Osteoblast (primary cell): ENCODE measurements at regions not wholly inside any gene's neighbourhood (a gene's known extent, or its start where the extent isn't known, plus 50 kb on each side); places are given as distances from the start of the nearest gene placed in this dataset.

ENCODE experiments used
- DNase-seq: peaks from one replicate; pipeline ENCODE4 v3.0.0; 2011; ENCODE audit warnings: low spot score, mixed read lengths; ENCODE audit not compliant: insufficient read length; ENCODE audit errors: missing footprints
- H2AFZ ChIP-seq: 2 replicates; pipeline ENCODE4 v1.6.0; 2011; ENCODE audit warnings: mild to moderate bottlenecking, low read length
- H3K27ac ChIP-seq: 2 replicates; pipeline ENCODE4 v1.5.1; 2011; ENCODE audit warnings: mild to moderate bottlenecking, low read depth, low read length, moderate library complexity
- H3K27me3 ChIP-seq: 2 replicates; pipeline ENCODE4 v1.6.0; 2012; ENCODE audit warnings: mild to moderate bottlenecking, control low read depth, inconsistent platforms, low read length, moderate library complexity; ENCODE audit not compliant: insufficient read depth
- H3K36me3 ChIP-seq: 2 replicates; pipeline ENCODE4 v1.5.1; 2011; ENCODE audit warnings: mild to moderate bottlenecking, low read length, control low read depth, moderate library complexity; ENCODE audit not compliant: insufficient read depth
- H3K4me1 ChIP-seq: 2 replicates; pipeline ENCODE4 v1.5.1; 2011; ENCODE audit warnings: mild to moderate bottlenecking, low read length, control low read depth, moderate library complexity; ENCODE audit not compliant: insufficient read depth
- H3K4me2 ChIP-seq: 2 replicates; pipeline ENCODE4 v1.6.0; 2011; ENCODE audit warnings: mild to moderate bottlenecking, low read length; ENCODE audit not compliant: insufficient read depth
- H3K4me3 ChIP-seq: fragments of 200-600 bp; sonication (generic); 3 replicates; pipeline ENCODE4 v1.5.1; 2012; ENCODE audit warnings: mild to moderate bottlenecking, low read length, inconsistent platforms; ENCODE audit not compliant: insufficient read depth
- H3K79me2 ChIP-seq: 2 replicates; pipeline ENCODE4 v1.6.0; 2012; ENCODE audit warnings: mild to moderate bottlenecking, low read length, control low read depth, inconsistent platforms; ENCODE audit not compliant: insufficient read depth
- H3K9me3 ChIP-seq: 2 replicates; pipeline ENCODE4 v1.5.1; 2011; ENCODE audit warnings: low read depth, low read length, control low read depth
- H4K20me1 ChIP-seq: 2 replicates; pipeline ENCODE4 v1.6.0; 2012; ENCODE audit warnings: mild to moderate bottlenecking, low read length, control low read depth; ENCODE audit not compliant: insufficient read depth
- CTCF ChIP-seq: IDR thresholded peaks from 2 replicates; pipeline ENCODE4 v1.5.1; 2011; ENCODE audit warnings: mild to moderate bottlenecking, low read depth, low read length, moderate library complexity; ENCODE audit errors: extremely low read depth

GRCh38 chr11:22433094-22433455 lies 94.9 kb downstream of the SLC17A6 start:
- Histone ChIP-seq H3K4me1 (no peaks in the 10 kb centered on the region), H3K4me2 (peak overlapping the region; percentile 25), H2AFZ (peak overlapping the region; percentile 32), H3K4me3 (peak overlapping the region; percentile 60), H3K79me2 (no peaks in the 10 kb centered on the region), H3K27ac (no peak overlapping the region), H3K36me3 (no peaks in the 10 kb centered on the region), H4K20me1 (no peaks in the 10 kb centered on the region), H3K9me3 (no peaks in the 10 kb centered on the region), H3K27me3 (no peaks in the 10 kb centered on the region)
- DNase-seq: no peak
- no peak for TF ChIP-seq CTCF

GRCh38 chr11:22432291-22433093 lies 94.3 kb downstream of the SLC17A6 start:
- Histone ChIP-seq H3K4me3 (peak overlapping the region; percentile 60), H3K9me3 (no peaks in the 10 kb centered on the region), H3K79me2 (no peaks in the 10 kb centered on the region), H3K4me1 (no peaks in the 10 kb centered on the region), H2AFZ (peak overlapping the region; percentile 32), H3K27ac (no peak overlapping the region), H3K27me3 (no peaks in the 10 kb centered on the region), H4K20me1 (no peaks in the 10 kb centered on the region), H3K36me3 (no peaks in the 10 kb centered on the region), H3K4me2 (peak overlapping the region; percentile 25)
- no peak for DNase-seq
- TF ChIP-seq CTCF: no peak

GRCh38 chr11:22431106-22431505 lies 92.9 kb downstream of the SLC17A6 start:
- H3K27me3 ChIP-seq: no peaks in the 10 kb centered on the region

More at GRCh38 chr11:22431106-22431505, 92.9 kb downstream of the SLC17A6 start:
- Histone ChIP-seq H3K4me3 (no peak overlapping the region), H3K36me3 (no peaks in the 10 kb centered on the region), H3K4me1 (no peaks in the 10 kb centered on the region), H3K79me2 (no peaks in the 10 kb centered on the region), H3K9me3 (no peaks in the 10 kb centered on the region), H3K4me2 (no peak overlapping the region), H3K27ac (no peak overlapping the region), H4K20me1 (no peaks in the 10 kb centered on the region), H2AFZ (no peak overlapping the region)
- no peak for TF ChIP-seq CTCF
- DNase-seq: no peak
